ENCODE measurements at regions not wholly inside any gene's neighbourhood (a gene's known extent, or its start where the extent isn't known, plus 50 kb on each side); places are given as distances from the start of the nearest gene placed in this dataset.

DNA sequence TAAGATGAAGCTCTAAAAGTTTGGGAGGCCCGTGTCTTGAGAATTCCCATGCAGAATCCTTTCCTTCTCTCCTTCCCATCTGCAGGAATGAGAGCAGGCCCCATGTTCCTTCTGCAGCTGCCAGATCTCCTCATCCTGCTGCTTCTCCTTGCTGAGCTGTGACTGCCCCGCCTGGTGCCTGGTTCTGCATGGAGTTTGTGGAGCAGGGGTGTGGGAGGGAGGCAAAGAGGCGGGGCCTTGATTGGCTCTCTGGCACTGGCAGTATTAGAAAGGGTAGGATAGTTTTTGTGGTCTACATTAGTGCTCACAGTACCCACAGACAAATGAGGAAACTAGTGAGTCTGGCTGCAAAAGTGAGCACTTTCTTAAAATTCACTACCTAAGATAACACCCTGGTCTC, 91.1 kb upstream of the CLPB start:
- no peak for DNase-seq (ENCODE audit: low read depth in 1 of 2, low spot score in 1 of 2)

GRCh38 chr11:72524711-72525110, 90.4 kb upstream of the CLPB start:
- no peak for DNase-seq (ENCODE audit: low read depth in 1 of 2, low spot score in 1 of 2)

DNA sequence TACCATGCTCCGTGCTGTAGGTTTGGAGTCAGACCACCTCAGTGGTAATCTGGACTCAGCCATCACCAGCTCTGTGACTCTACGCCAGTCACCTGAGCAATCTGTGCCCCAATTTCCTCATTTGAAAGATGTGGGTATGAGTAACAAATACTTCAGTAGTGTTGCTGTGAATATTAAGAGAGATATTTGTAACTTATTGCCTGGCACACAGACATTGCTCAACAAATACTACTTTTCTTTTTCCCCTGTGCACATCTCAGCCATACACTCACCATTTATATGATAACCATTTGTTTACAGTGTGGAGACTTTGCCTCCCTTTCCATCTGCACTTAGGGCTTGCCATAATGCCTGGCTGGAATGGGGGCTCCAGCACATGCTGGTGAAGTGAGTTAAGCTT, 89.7 kb upstream of the CLPB start:
- DNase-seq (ENCODE audit: low read depth in 1 of 2, low spot score in 1 of 2): no peak

DNA sequence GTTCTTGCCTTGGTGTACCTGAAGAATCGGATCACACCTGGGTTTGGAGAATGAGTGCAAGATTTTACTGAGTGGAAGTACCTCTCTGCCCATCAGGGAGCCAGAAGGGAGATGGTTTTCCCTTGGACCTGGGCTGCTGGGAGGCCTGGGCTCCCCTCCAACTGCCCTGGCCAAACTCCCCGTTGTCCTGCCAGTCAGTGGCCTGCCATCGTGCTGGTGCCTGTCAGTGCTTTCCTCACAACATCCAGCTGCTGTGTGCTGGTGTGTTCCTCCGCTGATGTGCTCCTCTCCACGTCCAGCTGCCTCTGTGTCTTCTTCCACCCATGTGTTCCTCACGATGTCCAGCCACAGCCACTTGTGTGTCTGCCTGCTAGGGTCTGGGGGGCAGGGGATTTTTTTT, 87.9 kb upstream of the CLPB start:
- no peak for DNase-seq (ENCODE audit: low read depth in 1 of 2, low spot score in 1 of 2)

GRCh38 chr11:72521664-72522063, 87.3 kb upstream of the CLPB start:
- no peak for DNase-seq (ENCODE audit: low read depth in 1 of 2, low spot score in 1 of 2)

GRCh38 chr11:72520815-72521214, 86.5 kb upstream of the CLPB start:
- no peak for DNase-seq (ENCODE audit: low read depth in 1 of 2, low spot score in 1 of 2)

- peak in 1 of 2 donors; percentile 9 for DNase-seq (ENCODE audit: low read depth in 1 of 2, low spot score in 1 of 2)
Observed at GRCh38 chr11:72519882-72520281, 85.6 kb upstream of the CLPB start.

- DNase-seq (ENCODE audit: low read depth in 1 of 2, low spot score in 1 of 2): no peak
Observed at GRCh38 chr11:72519220-72519881, 85.0 kb upstream of the CLPB start.

GRCh38 chr11:72514331-72514730, 80.0 kb upstream of the CLPB start:
- no peak for DNase-seq (ENCODE audit: low read depth in 1 of 2, low spot score in 1 of 2)

DNA sequence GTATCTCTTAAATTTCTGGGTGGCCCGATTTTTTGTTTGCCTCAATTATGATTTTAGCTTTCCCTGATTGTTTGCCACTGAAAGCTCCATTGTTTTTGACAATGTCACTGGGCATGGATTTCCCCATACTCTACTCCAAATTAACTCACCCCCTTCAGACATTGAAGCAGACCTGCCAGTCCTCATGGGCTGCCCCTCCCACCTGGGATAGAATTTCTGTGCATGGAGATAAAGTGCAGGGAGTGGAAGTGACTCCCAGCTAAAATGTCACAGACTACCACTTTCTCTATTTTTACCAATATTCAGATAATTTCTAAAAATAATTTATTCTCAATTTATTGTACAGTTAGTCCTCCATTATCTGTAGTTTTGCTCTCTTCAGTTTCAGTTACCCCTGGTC, 79.1 kb upstream of the CLPB start:
- DNase-seq (ENCODE audit: low read depth in 1 of 2, low spot score in 1 of 2): no peak

DNA sequence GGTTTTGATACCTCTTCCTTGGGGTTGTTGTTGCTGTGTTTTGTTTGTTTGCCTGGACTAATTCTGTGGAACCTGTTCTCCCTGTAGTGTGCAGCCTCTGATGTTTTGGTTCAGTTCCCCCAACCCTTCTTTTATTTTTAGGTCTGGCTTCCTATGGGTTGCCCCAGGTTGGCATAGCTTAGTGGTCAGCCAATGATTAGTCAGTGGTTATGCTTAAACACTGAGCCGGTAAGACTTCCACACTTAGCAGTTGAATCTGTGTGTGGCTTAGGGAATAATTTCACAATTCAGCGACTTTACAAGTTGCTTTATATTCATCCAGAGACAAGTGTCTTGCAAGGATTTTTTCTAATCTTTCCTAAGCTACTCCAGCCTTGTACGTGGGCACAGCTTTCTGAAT, 78.6 kb upstream of the CLPB start:
- no peak for DNase-seq (ENCODE audit: low read depth in 1 of 2, low spot score in 1 of 2)

DNA sequence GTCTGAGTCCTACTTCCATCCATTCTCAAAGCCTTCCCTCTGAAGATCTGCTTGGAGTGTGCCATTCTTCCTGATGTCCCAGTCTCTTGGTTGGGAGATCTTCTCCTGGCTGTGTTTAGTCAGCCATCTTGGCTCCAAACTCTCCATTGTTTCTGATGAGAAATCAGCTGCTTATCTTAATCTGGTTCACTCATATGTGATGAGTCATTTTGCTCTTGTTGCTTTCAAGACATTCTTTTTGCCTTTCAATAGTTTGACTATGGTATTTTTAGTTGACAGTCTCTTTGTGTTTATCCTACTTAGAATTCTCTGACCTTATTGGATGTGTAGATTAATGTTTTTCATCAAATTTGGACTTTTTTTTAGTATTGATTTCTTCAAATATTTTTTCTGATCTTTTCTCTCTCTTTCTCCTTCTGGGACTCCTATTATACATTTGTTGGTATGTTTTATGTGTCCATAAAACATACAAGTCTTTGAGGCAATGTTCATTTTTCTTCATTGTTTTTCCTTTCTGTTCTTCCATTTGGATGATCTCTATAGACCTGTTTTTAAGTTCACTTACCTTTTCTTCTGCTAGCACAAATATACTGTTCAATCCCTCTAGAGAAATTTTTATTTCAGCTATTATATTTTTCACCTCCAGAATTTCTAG, 77.2 kb upstream of the CLPB start:
- DNase-seq (ENCODE audit: low read depth in 1 of 2, low spot score in 1 of 2): no peak

DNA sequence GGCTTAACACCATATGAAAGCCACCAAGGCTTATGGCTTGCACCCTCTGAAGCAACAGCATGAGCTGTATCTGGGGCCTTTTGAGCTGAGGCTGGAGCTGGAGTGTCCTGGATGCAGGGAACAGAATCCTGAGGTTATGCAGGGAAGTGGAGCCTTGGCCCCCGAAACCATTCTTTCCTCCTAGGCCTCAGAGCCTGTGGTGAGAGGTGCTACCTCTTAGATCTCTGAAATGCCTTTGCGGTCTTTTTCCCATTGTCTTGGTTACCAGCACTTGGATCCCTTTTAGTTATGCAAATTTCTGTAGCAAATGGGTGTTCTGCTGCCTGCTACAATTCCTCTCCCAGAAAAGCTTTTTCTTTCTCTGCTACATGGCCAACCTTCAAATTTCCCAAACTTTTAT, 72.7 kb upstream of the CLPB start:
- DNase-seq (ENCODE audit: low read depth in 1 of 2, low spot score in 1 of 2): no peak

GRCh38 chr11:72497731-72498130, 63.4 kb upstream of the CLPB start:
- DNase-seq (ENCODE audit: low read depth in 1 of 2, low spot score in 1 of 2): no peak

DNA sequence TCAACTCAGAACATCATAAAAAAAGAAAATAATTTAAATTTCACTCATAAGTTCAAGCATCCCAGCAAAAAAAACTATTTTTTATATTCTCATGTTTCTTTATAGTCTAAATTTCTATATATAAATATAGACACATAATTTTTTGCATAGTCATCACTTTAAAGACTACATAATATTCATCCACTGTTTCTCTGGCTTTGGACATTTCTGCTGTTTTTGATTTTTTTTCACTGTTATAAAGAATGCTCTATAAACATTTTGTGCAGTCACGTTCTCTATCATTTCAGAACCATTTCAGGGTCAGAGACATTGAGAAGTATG, 59.7 kb upstream of the CLPB start:
- DNase-seq (ENCODE audit: low read depth in 1 of 2, low spot score in 1 of 2): no peak

- DNase-seq (ENCODE audit: low read depth in 1 of 2, low spot score in 1 of 2): no peak
Observed at GRCh38 chr11:72493426-72494108, 59.2 kb upstream of the CLPB start.

- no peak for DNase-seq (ENCODE audit: low read depth in 1 of 2, low spot score in 1 of 2)
Observed at GRCh38 chr11:72491001-72491400, 56.7 kb upstream of the CLPB start.
